ENCODE measurements at regions not wholly inside any gene's neighbourhood (a gene's known extent, or its start where the extent isn't known, plus 50 kb on each side); places are given as distances from the start of the nearest gene placed in this dataset.
A peak's percentile ranks its signal among the peaks of the same experiment; 100 is the strongest.

DNA sequence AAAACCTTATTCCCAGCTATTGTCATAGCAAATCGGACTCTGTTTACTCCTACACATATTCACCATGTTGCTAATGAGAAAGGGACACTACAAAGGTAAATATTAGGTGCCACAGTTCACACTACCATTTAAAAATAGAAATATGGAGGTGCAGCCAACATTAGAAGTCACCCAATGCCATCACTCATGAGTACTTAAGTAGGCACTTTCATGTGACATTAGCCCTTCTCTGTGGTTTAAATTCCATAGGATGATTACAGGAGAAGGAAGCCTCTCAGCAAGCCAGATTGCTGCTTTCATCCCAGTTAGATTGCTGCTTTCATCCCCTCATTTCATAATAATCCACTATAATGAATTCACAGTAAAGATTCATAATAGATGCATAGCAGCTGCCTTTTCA lies 376.8 kb upstream of the ALCAM start:
- no peak for DNase-seq (ENCODE audit: low read depth in 4 of 4, low spot score in 3 of 4)

DNA sequence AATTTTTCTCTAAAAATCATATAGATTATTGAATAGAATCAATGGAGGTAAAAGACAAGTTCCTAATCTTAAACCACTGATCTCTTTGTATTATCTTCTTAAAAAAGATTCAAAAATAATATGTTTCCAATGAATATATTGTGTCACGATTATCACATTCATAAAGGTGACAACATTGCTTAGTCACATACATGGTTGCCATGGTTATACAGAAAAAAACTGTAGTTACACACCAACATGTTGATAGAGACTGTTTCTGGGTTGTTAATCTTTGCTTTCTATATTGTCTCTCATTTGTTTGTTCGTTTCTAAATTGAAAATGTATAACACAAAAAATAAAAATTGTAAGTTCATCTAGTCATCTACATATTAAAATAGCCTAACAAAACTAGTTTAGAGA lies 376.0 kb upstream of the ALCAM start:
- no peak for DNase-seq (ENCODE audit: low read depth in 4 of 4, low spot score in 3 of 4)

DNA sequence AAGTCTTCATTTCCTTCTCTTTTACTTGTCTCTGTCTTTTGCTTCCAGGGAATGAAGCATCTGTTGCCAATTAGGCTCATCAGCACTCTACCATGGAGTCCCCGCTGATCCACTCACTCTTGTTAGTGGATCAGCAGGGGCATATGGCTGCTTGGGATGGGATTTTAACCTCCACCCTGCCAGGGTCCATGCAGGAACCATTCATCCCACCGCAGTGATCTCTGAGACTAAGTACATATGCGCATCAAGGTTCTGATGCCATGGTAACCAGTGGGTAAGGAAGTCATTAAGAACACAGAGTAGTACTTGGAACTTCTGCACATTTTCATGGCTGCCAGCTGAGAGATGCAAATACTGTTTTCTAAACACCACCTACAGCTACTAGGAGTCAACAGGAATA lies 374.0 kb upstream of the ALCAM start:
- no peak for DNase-seq (ENCODE audit: low read depth in 4 of 4, low spot score in 3 of 4)

DNA sequence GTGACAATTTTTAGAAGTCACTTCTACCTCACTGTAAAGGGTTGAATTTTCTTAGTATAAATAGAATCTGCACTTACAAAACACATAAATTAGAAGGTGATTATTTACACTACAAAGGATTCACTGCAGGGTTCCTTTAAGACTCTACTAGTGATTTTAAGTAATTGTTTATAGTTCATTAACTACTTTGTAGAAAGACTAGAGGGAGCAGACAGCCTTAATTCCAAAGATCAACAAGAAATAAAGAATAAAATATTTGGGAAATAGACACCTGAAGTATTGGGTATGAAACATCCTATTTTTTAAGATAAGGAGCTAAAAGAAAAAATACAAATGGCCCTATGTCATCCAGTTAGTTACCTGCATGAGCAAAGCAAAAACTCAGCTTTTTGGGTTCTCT lies 360.5 kb upstream of the ALCAM start:
- no peak for DNase-seq (ENCODE audit: low read depth in 4 of 4, low spot score in 3 of 4)

DNA sequence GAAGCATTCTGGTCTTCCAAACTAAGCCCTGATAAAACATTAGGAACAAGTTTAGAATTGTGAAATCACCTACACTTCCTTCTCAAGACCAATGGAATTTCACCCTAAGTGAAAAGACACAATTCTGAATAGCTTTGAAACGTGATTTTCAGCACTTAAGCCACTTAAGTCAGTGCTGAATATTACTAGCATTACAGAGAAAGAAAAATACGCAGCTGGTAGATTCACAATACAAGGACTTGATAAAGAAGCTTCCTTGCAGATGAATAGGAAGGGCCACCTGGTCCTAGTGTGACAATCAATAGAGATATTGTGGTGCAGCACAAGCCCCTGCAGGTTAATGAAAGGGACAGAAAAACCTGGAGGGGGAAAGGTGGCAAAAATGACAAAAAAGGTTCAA lies 353.1 kb upstream of the ALCAM start:
- DNase-seq (ENCODE audit: low read depth in 4 of 4, low spot score in 3 of 4): no peak

DNA sequence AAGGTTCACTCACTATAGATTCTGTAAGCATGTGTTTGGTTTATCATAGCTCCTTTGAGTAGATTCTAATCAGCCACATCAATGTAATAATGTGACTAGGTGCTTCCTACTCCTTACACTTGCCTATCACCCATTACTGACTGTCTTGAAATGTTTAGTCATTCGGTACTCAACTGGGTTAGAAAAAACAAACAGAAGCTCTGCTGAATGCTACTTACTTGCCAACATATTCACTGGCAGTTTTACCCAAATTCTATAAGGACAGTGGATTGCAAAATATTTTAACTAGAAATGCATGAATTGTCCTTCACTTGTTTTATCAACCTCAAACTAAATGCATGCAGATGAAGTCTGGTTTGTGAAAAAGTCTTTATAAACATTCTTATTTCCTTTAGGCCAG lies 352.1 kb upstream of the ALCAM start:
- no peak for DNase-seq (ENCODE audit: low read depth in 4 of 4, low spot score in 3 of 4)

DNA sequence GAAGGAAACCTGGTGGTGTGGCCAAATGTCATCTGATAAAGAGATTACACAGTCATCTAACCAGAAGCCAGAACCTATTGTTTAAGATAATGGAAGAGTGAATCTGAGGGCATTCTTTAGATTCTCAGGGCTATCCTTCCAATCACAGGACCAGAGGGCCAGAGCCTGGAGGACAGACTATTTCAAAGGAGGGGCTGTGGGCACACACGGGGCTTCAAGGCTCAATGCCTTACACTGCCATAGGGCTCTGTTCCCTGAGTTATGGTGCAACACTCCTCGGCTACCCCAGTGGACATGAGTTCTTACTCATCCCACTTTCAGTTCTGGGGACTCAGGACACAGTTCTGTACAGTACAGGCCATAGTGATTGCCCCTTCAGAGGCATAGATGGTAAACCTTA lies 343.9 kb upstream of the ALCAM start:
- DNase-seq (ENCODE audit: low read depth in 4 of 4, low spot score in 3 of 4): no peak

DNA sequence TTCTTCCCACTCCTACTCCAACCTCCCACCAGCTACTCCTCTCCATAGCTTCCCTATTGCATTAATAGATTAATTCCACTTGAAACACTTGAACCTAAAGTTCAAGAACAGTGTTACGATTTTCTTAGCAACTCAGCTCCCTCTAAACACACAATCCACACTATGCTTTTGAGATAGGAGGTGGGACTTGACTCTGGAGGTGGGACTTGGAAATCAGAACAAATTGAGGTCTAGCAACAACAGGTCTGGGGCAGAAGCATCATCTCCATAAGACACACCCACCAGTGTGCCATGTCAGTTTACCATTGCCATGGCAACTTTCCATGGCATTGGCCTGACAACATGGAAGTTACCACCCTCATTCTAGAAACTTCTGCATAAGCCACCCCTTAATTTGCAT lies 336.5 kb upstream of the ALCAM start:
- DNase-seq (ENCODE audit: low read depth in 4 of 4, low spot score in 3 of 4): no peak

DNA sequence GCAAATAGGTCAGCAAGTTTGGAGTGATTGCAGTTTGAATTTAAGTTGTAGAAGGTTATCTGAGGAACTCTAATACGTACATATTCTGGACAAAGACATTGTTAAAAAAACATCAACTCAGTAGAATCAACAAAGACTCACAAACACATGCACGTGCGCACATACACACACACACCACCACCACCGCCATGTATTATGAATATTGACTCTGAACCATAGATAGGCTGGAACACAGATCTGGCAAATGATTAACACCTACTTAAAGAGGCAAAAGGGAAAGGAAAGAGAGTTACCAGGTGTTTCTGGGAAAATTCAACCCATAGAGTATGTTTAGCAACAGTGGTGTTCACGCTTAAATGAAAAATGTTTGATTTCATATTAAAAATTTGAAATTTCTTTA lies 334.2 kb upstream of the ALCAM start:
- DNase-seq (ENCODE audit: low read depth in 4 of 4, low spot score in 3 of 4): no peak

DNA sequence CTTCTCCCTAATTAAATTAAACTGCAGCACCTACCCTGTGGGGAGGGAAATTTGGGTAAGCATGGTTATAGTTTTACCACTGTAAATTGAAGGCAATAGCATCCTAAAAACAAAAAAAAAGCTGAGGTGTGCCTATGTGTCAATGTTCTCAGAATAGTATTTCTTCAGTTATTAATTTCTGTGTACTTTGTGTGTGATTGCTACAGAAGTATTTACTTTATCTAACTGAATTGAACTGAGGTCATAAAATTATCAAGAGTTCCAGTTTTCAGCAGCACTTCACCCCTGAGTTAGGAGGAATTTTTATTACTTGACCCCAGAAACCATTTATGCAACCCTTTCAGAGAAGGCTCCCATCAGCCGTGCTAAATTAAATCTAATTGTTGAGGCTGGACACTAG lies 333.6 kb upstream of the ALCAM start:
- no peak for DNase-seq (ENCODE audit: low read depth in 4 of 4, low spot score in 3 of 4)

DNA sequence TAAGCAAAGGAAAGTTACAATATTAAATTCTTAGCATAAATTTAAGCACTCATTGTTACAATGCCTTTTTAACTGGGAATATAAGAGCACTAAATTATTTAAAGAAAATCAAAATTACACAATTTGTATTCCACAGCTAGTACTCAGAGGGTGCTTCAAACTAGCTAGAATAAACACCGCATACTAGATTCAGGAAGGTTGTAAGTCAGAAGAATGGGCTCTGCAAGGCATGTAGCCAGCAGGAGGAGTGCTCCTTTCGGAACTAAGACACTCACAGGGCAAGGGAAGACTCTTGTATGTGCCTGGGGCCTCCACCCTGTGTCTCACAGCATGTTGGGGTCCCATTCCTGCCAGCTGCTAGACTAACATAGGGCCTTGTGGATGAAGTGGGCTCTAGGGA lies 327.7 kb upstream of the ALCAM start:
- no peak for DNase-seq (ENCODE audit: low read depth in 4 of 4, low spot score in 3 of 4)

DNA sequence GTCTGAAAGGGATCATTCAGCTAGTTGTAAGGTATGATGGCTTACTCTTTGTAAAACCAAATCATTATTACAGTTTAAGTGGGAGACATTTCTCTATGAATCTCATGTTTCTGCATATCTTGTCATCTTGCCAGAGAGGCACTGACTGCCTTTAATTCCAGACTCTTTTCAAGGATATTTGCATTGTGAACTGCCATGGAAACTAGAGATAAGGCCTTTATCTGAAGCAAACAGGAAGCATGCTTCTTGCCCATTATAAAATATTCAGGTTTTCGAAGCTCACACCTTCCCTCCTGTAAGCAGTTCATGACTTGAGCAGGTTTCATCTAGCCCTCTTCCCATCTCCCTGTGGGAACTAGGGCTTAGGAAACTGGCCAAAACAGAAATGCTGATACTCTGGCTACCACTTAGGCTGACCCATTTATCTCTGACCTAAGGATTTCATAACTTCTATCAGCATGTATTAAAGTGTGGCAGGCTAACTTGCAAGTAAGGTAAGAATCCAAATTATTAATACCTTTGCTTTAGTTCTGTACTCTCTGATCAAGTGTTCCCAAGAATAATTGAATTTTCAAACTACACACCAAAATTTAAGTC lies 326.6 kb upstream of the ALCAM start:
- no peak for DNase-seq (ENCODE audit: low read depth in 4 of 4, low spot score in 3 of 4)

DNA sequence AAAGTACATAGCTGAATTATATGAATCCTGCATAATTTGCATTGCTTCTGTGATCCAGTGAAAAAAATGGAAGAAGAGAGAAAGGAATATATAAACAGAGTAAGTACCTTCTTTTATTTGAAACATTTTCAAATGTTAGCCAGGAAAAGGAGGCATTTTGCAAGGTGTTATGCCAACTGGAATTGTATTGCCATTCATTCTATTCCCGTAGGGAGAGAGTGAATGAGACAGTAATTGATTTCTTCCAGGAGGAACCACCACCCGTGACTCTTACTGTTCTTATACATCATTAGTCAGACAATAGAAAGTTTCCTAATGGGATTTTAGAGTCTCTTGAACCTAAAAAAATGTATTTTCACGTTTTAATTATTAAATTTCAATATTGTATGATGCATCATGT lies 324.1 kb upstream of the ALCAM start:
- DNase-seq (ENCODE audit: low read depth in 4 of 4, low spot score in 3 of 4): no peak

DNA sequence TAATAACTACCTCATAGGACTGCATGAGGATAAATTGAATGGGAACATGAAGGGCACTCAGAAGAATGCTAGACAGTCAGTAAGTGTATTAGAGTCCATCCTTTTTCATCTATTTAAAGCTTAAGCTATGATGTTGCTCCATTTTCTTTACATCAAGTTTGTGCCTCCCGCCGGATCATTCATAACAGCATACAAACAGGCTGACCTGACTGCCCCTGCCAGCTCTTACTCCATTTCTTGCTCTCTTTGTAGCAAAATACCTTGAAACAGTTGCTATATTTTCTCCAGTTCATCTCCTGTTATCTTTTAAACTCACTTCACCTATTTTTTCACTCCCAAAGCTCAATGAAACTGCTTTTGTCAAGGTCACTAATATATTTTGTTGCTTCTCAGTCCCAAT lies 315.6 kb upstream of the ALCAM start:
- DNase-seq (ENCODE audit: low read depth in 4 of 4, low spot score in 3 of 4): no peak

DNA sequence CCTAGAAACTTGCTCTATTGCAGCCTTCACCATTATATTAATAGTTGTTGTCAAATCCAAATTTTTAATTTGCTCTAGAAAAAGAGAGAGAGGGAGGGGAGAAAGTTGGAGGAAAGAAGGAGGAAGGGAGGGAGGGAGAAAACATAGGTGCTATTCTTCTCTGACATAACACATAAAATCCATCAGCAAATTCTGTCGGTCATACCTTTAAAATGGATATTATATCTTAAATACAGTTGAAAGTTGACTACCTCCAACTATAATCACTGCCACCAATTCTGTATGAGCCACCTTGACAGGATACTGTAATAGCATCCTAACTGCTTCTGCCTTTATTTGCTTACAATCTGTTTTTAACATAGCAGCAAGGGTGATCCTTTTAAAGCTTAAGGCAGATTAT lies 314.7 kb upstream of the ALCAM start:
- DNase-seq (ENCODE audit: low read depth in 4 of 4, low spot score in 3 of 4): no peak

DNA sequence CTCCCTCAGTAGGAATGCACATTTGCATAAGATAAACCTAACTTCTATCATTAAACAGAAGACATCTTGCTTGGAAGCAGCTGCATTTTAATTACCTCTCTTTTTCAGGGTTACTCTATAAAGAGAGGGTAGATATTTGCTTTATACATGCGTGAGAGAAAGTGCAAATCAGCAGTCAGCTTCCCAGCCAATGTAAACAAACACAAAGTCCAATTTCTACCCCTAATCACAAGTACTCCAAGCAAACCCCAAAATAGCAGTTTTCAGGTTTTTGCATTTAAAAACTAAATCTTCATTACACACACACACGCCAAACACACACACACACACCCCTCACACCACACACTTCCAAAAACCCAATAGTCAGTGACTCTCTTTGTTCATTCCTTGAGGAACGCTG lies 303.9 kb upstream of the ALCAM start:
- DNase-seq (ENCODE audit: low read depth in 4 of 4, low spot score in 3 of 4): peak in 2 of 4 donors; percentile 2 to 5

DNA sequence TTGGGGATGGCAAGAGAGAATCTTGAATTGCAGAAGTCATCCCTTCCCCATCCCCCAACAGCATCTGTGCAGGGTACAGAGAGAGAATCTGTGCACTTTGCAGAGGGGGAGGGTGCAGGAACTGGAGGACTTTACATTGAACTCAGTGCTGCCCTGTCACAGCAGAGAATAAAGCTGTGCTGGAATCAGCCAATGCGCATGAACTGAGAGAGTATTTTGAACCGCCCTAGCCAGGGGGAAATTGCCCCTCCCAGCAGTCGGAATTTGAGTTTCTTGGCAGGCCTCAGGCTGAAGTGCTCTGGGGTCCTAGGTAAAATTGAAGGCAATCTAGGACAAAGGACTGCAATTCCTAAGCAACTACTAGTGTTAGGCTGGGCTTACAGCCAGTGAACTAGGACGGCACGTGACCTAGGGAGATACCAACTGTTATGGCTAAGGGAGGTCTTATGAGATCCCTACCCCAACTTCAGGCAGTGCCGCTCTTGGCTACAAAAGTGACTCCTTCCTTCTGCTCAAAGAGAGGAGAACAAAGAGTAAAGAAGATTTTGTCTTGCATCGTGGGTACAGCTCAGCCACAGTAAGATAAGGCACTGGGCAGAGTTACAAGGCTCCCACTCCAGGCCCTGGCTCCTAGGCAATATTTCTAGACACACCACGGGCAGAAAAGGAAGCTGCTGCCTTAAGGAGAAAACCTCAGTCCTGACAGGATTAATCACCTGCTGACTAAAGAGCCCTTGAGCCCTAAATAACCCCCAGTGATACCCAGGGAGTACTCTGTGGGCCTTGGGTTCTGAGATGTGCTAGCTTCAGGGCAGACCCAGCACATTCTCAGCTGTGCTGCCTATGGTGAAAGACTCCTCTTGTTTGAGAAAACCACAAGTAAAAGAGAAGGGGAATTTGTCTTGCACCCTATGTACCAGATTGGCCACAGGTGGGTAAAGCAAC lies 300.5 kb upstream of the ALCAM start:
- DNase-seq (ENCODE audit: low read depth in 4 of 4, low spot score in 3 of 4): no peak

DNA sequence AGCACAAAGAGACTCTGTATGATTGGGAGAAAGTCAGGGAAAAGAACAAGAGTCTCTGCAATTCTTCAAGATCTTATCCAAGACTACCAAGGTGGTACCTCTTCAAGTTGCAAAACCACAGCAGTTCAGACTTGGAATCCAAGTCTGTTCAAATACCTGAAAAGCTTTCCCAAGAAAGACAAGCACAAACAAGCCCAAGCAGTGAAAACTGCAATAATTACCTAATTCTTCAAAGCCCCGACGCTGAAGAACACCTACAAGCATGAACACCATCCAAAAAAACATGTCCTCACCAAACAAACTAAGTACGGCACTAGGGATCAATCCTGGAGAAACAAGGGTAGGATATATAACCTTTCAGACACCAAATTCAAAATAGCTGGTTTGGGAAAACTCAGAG lies 299.3 kb upstream of the ALCAM start:
- DNase-seq (ENCODE audit: low read depth in 4 of 4, low spot score in 3 of 4): no peak

DNA sequence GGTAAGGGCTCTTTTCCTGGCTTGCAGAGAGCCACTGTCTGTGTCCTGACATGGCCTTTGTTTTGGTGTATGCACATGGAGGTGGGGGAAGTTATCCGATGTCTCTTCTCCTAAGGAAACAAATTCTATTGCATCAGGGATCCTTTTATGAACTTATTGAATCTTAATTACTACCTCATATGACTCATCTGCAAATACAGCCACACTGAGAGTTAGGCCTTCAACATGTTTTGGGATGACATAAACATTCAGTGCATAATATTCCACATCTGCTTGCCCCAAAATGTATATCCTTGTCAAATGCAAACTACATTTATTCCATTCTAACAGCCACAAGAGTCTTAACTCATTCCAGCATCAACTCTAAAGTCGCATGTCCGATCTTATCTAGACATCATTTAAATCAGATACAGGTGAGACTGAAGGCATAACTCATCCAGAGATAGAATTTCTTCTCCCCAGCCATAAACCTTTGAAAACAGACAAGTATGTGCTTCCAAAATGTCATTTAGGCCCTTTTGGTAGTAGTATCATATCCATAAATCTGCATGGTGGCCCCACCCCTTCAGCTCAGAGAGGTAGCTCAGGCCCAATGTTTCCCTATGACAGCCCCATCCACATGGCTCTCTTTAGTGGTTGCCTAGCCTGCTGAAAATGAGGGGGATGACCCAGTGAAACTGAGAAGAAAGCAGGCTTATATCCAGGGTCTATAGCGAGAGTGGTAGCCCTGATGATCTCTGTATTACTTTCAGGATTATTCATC lies 289.5 kb upstream of the ALCAM start:
- DNase-seq (ENCODE audit: low read depth in 4 of 4, low spot score in 3 of 4): no peak

DNA sequence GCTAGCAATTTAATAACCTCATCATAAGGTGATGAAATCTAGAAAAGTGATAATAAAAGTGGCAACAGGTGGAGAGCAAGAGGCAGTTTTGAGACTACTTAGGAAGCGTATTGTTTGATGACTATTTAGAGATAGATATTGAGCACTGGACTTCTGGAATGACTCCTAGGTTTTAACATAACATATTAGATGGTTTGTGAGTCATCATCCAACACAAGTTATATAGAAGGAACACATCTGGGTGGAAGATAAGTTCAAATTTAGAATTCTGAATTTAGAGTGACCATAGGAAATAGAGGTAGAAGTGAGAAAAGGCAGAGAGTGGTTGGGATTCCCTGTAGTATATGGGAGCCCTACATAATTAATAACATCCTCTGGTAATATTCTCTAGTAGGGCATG lies 282.8 kb upstream of the ALCAM start:
- DNase-seq (ENCODE audit: low read depth in 4 of 4, low spot score in 3 of 4): no peak

DNA sequence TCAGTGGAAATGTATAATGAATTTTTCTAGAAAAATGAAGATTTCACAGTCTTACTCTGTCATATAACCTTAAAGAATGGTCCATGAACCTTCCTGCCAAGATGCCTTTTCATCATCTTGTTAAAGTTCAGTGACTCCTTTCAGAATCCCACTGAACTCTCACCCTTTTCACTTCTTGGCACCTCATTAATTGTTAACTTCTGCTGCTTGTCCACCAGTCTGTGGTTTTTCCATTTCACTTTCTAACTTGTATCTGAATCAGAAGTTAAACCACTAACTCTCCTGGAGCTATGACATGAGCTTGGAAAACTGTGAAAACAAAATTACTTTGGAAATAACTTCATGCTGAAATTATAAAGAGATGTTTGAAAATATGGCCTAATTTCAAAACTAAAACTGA lies 281.2 kb upstream of the ALCAM start:
- DNase-seq (ENCODE audit: low read depth in 4 of 4, low spot score in 3 of 4): no peak

Measured in right renal pelvis (tissue), 4 donors.